ENCODE measurements at regions not wholly inside any gene's neighbourhood (a gene's known extent, or its start where the extent isn't known, plus 50 kb on each side); places are given as distances from the start of the nearest gene placed in this dataset.

GRCh38 chr13:34533941-34534340, 408.1 kb upstream of the NBEA start:
- TF ChIP-seq CTCF (IDR thresholded peaks at IDR 0.05; ENCODE audit: low read depth, low read length) = no peak
- no peak for DNase-seq (ENCODE audit: low read depth in 2 of 2)
- H3K4me3 ChIP-seq (replicated peaks in 1 of 2; ENCODE audit: low read depth in 2 of 2, low read length in 2 of 2) = no peak overlapping the region

- no peak for TF ChIP-seq CTCF (IDR thresholded peaks at IDR 0.05; ENCODE audit: low read depth, low read length)
- no peak for DNase-seq (ENCODE audit: low read depth in 2 of 2)
- no peak overlapping the region for H3K4me3 ChIP-seq (replicated peaks in 1 of 2; ENCODE audit: low read depth in 2 of 2, low read length in 2 of 2)
Observed at GRCh38 chr13:34542321-34542720, 399.7 kb upstream of the NBEA start.

- no peak for TF ChIP-seq CTCF (IDR thresholded peaks at IDR 0.05; ENCODE audit: low read depth, low read length)
- H3K4me3 ChIP-seq (replicated peaks in 1 of 2; ENCODE audit: low read depth in 2 of 2, low read length in 2 of 2) = no peak overlapping the region
- DNase-seq (ENCODE audit: low read depth in 2 of 2) = no peak
Observed at GRCh38 chr13:34543836-34544235, 398.2 kb upstream of the NBEA start.

GRCh38 chr13:34545461-34545860, 396.6 kb upstream of the NBEA start:
- no peak for TF ChIP-seq CTCF (IDR thresholded peaks at IDR 0.05; ENCODE audit: low read depth, low read length)
- DNase-seq (ENCODE audit: low read depth in 2 of 2) = no peak
- H3K4me3 ChIP-seq (replicated peaks in 1 of 2; ENCODE audit: low read depth in 2 of 2, low read length in 2 of 2) = no peak overlapping the region

- no peak overlapping the region for H3K4me3 ChIP-seq (replicated peaks in 1 of 2; ENCODE audit: low read depth in 2 of 2, low read length in 2 of 2)
- TF ChIP-seq CTCF (IDR thresholded peaks at IDR 0.05; ENCODE audit: low read depth, low read length) = no peak
- no peak for DNase-seq (ENCODE audit: low read depth in 2 of 2)
Observed at GRCh38 chr13:34546344-34547250, 395.5 kb upstream of the NBEA start.

- DNase-seq (ENCODE audit: low read depth in 2 of 2) = no peak
- no peak overlapping the region for H3K4me3 ChIP-seq (replicated peaks in 1 of 2; ENCODE audit: low read depth in 2 of 2, low read length in 2 of 2)
- TF ChIP-seq CTCF (IDR thresholded peaks at IDR 0.05; ENCODE audit: low read depth, low read length) = no peak
Observed at GRCh38 chr13:34547929-34548328, 394.1 kb upstream of the NBEA start.

All from cardiac fibroblast (primary cell).